ENCODE measurements at regions not wholly inside any gene's neighbourhood (a gene's known extent, or its start where the extent isn't known, plus 50 kb on each side); places are given as distances from the start of the nearest gene placed in this dataset.
"Not testable (repeated sequence)": the region's sequence is repeated elsewhere in the genome, so short reads cannot be mapped to it uniquely, and the experiment has no call there.

- Histone ChIP-seq H3K79me2 (ENCODE audit: insufficient read depth, low read length) (no peaks in the 10 kb centered on the region), H3K4me1 (ENCODE audit: control insufficient read depth in 1 of 2, insufficient read depth in 2 of 2, low read length in 2 of 2) (no peaks in the 10 kb centered on the region), H3K27ac (ENCODE audit: low read depth in 1 of 2, low read length in 2 of 2) (no peak overlapping the region), H3K4me2 (replicated peaks; ENCODE audit: extremely low read depth, low read length, poor library complexity, severe bottlenecking) (no peak overlapping the region), H4K20me1 (ENCODE audit: insufficient read depth, low read length) (no peaks in the 10 kb centered on the region), H3K36me3 (replicated peaks in 1 of 2; ENCODE audit: control insufficient read depth in 1 of 2, insufficient read depth in 2 of 2, low read length in 2 of 2) (no peaks in the 10 kb centered on the region), H3K4me3 (replicated peaks in 1 of 3; ENCODE audit: low read depth in 2 of 3, low read length in 3 of 3) (no peak overlapping the region), H3K9ac (ENCODE audit: insufficient read depth, low read length, poor library complexity, severe bottlenecking) (no peak overlapping the region), H2AFZ (ENCODE audit: insufficient read depth, low read depth, low read length, poor library complexity, severe bottlenecking) (no peak overlapping the region), H3K9me3 (replicated peaks in 1 of 2; ENCODE audit: control insufficient read depth in 1 of 2, insufficient read depth in 1 of 2, low read length in 2 of 2) (no peaks in the 10 kb centered on the region), H3K27me3 (ENCODE audit: control insufficient read depth in 2 of 2, insufficient read depth in 2 of 2, low read length in 2 of 2) (no peaks in the 10 kb centered on the region)
- Mint-ChIP-seq H3K4me3 (no peak overlapping the region), H3K9me3 (peaks cover 0 to 13% (median 4%) of the 10 kb centered on the region in 7 donors), H3K27ac (no peak overlapping the region), H3K27me3 (ENCODE audit: low read depth in 3 of 3) (peaks cover 0 to 3% (median 0%) of the 10 kb centered on the region in 3 donors), H3K4me1 (no peaks in the 10 kb centered on the region), H3K36me3 (no peaks in the 10 kb centered on the region)
- TF ChIP-seq, protein P1, sequence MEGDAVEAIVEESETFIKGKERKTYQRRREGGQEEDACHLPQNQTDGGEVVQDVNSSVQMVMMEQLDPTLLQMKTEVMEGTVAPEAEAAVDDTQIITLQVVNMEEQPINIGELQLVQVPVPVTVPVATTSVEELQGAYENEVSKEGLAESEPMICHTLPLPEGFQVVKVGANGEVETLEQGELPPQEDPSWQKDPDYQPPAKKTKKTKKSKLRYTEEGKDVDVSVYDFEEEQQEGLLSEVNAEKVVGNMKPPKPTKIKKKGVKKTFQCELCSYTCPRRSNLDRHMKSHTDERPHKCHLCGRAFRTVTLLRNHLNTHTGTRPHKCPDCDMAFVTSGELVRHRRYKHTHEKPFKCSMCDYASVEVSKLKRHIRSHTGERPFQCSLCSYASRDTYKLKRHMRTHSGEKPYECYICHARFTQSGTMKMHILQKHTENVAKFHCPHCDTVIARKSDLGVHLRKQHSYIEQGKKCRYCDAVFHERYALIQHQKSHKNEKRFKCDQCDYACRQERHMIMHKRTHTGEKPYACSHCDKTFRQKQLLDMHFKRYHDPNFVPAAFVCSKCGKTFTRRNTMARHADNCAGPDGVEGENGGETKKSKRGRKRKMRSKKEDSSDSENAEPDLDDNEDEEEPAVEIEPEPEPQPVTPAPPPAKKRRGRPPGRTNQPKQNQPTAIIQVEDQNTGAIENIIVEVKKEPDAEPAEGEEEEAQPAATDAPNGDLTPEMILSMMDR (IDR thresholded peaks at IDR 0.05): no peak
- intact Hi-C loops (cut with micrococcal nuclease): no loop called here
- WGBS (ENCODE audit: insufficient coverage): no CpG with 5 or more reads among the region's 4 CpGs
- DNase-seq: no peak
Observed at GRCh38 chr7:153954477-153954876, 97.7 kb upstream of the DPP6 start.

- H2AFZ ChIP-seq (ENCODE audit: insufficient read depth, low read depth, low read length, poor library complexity, severe bottlenecking); H4K20me1 ChIP-seq (ENCODE audit: insufficient read depth, low read length); intact Hi-C loops (cut with micrococcal nuclease); H3K79me2 ChIP-seq (ENCODE audit: insufficient read depth, low read length); H3K36me3 ChIP-seq (replicated peaks in 1 of 2; ENCODE audit: control insufficient read depth in 1 of 2, insufficient read depth in 2 of 2, low read length in 2 of 2); H3K27ac ChIP-seq (ENCODE audit: low read depth in 1 of 2, low read length in 2 of 2); H3K36me3 Mint-ChIP-seq; H3K9me3 Mint-ChIP-seq; H3K9me3 ChIP-seq (replicated peaks in 1 of 2; ENCODE audit: control insufficient read depth in 1 of 2, insufficient read depth in 1 of 2, low read length in 2 of 2); H3K4me3 ChIP-seq (replicated peaks in 1 of 3; ENCODE audit: low read depth in 2 of 3, low read length in 3 of 3); H3K4me3 Mint-ChIP-seq; DNase-seq; H3K27me3 Mint-ChIP-seq (ENCODE audit: low read depth in 3 of 3); H3K27ac Mint-ChIP-seq; H3K4me2 ChIP-seq (replicated peaks; ENCODE audit: extremely low read depth, low read length, poor library complexity, severe bottlenecking); H3K27me3 ChIP-seq (ENCODE audit: control insufficient read depth in 2 of 2, insufficient read depth in 2 of 2, low read length in 2 of 2); H3K4me1 ChIP-seq (ENCODE audit: control insufficient read depth in 1 of 2, insufficient read depth in 2 of 2, low read length in 2 of 2); H3K9ac ChIP-seq (ENCODE audit: insufficient read depth, low read length, poor library complexity, severe bottlenecking); H3K4me1 Mint-ChIP-seq: not testable (repeated sequence)
- WGBS (ENCODE audit: insufficient coverage): no CpG with 5 or more reads among the region's 5 CpGs
Observed at GRCh38 chr7:153957677-153958076, 94.5 kb upstream of the DPP6 start.

- H2AFZ ChIP-seq (ENCODE audit: insufficient read depth, low read depth, low read length, poor library complexity, severe bottlenecking); H3K27ac Mint-ChIP-seq; intact Hi-C loops (cut with micrococcal nuclease); H3K9me3 Mint-ChIP-seq; H3K27me3 ChIP-seq (ENCODE audit: control insufficient read depth in 2 of 2, insufficient read depth in 2 of 2, low read length in 2 of 2); H3K27ac ChIP-seq (ENCODE audit: low read depth in 1 of 2, low read length in 2 of 2); H4K20me1 ChIP-seq (ENCODE audit: insufficient read depth, low read length); H3K4me3 Mint-ChIP-seq; H3K9me3 ChIP-seq (replicated peaks in 1 of 2; ENCODE audit: control insufficient read depth in 1 of 2, insufficient read depth in 1 of 2, low read length in 2 of 2); H3K9ac ChIP-seq (ENCODE audit: insufficient read depth, low read length, poor library complexity, severe bottlenecking); H3K4me2 ChIP-seq (replicated peaks; ENCODE audit: extremely low read depth, low read length, poor library complexity, severe bottlenecking); DNase-seq; H3K36me3 Mint-ChIP-seq; H3K27me3 Mint-ChIP-seq (ENCODE audit: low read depth in 3 of 3); H3K36me3 ChIP-seq (replicated peaks in 1 of 2; ENCODE audit: control insufficient read depth in 1 of 2, insufficient read depth in 2 of 2, low read length in 2 of 2); H3K4me1 ChIP-seq (ENCODE audit: control insufficient read depth in 1 of 2, insufficient read depth in 2 of 2, low read length in 2 of 2); H3K79me2 ChIP-seq (ENCODE audit: insufficient read depth, low read length); H3K4me3 ChIP-seq (replicated peaks in 1 of 3; ENCODE audit: low read depth in 2 of 3, low read length in 3 of 3); H3K4me1 Mint-ChIP-seq: not testable (repeated sequence)
- WGBS (ENCODE audit: insufficient coverage): no CpG with 5 or more reads among the region's 6 CpGs
Observed at GRCh38 chr7:153958381-153958780, 93.8 kb upstream of the DPP6 start.

DNA sequence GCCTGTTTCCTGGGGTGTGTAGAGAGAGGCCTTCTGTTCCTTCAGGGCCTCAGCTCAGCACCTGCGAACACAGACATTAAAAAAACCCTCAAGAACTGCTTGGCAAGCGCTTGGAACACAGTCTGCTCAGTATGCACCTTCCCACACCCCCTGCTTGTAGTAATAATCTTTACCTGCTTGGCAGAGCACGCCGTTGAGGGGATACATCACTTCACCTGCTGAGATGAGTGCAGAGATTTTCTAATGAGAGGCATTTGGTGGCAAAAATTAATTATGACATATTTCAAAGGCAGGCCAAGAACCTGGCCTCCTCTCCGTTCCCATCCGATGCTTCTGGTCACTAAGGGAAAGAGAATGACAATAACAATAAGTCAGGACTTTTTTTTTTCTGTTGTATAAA, 93.4 kb upstream of the DPP6 start:
- H4K20me1 ChIP-seq (ENCODE audit: insufficient read depth, low read length); H3K9ac ChIP-seq (ENCODE audit: insufficient read depth, low read length, poor library complexity, severe bottlenecking); H2AFZ ChIP-seq (ENCODE audit: insufficient read depth, low read depth, low read length, poor library complexity, severe bottlenecking); H3K36me3 ChIP-seq (replicated peaks in 1 of 2; ENCODE audit: control insufficient read depth in 1 of 2, insufficient read depth in 2 of 2, low read length in 2 of 2); H3K4me1 Mint-ChIP-seq; H3K27ac ChIP-seq (ENCODE audit: low read depth in 1 of 2, low read length in 2 of 2); H3K4me3 ChIP-seq (replicated peaks in 1 of 3; ENCODE audit: low read depth in 2 of 3, low read length in 3 of 3); H3K4me1 ChIP-seq (ENCODE audit: control insufficient read depth in 1 of 2, insufficient read depth in 2 of 2, low read length in 2 of 2); H3K79me2 ChIP-seq (ENCODE audit: insufficient read depth, low read length); H3K27ac Mint-ChIP-seq; H3K4me2 ChIP-seq (replicated peaks; ENCODE audit: extremely low read depth, low read length, poor library complexity, severe bottlenecking); H3K4me3 Mint-ChIP-seq; DNase-seq; intact Hi-C loops (cut with micrococcal nuclease); H3K9me3 ChIP-seq (replicated peaks in 1 of 2; ENCODE audit: control insufficient read depth in 1 of 2, insufficient read depth in 1 of 2, low read length in 2 of 2); H3K27me3 Mint-ChIP-seq (ENCODE audit: low read depth in 3 of 3); H3K9me3 Mint-ChIP-seq; H3K36me3 Mint-ChIP-seq; H3K27me3 ChIP-seq (ENCODE audit: control insufficient read depth in 2 of 2, insufficient read depth in 2 of 2, low read length in 2 of 2): not testable (repeated sequence)
- WGBS (ENCODE audit: insufficient coverage): no CpG with 5 or more reads among the region's 6 CpGs

Data from CD14-positive monocyte (primary cell).